ENCODE measurements at regions not wholly inside any gene's neighbourhood (a gene's known extent, or its start where the extent isn't known, plus 50 kb on each side); places are given as distances from the start of the nearest gene placed in this dataset.

GRCh38 chr5:56612759-56613158 is 202.6 kb upstream of the MAP3K1 start:
- no peak overlapping the region for H3K27ac ChIP-seq
- no peak for TF ChIP-seq CTCF (conservative IDR thresholded peaks at IDR 0.05)

- no peak overlapping the region for H3K27ac ChIP-seq
- TF ChIP-seq CTCF (conservative IDR thresholded peaks at IDR 0.05): no peak
Measured at GRCh38 chr5:56612353-56612752, 203.0 kb upstream of the MAP3K1 start.

GRCh38 chr5:56610093-56610698 is 205.2 kb upstream of the MAP3K1 start:
- H3K27ac ChIP-seq: no peak overlapping the region
- no peak for TF ChIP-seq CTCF (conservative IDR thresholded peaks at IDR 0.05)

- no peak for TF ChIP-seq CTCF (conservative IDR thresholded peaks at IDR 0.05)
- no peak overlapping the region for H3K27ac ChIP-seq
Measured at GRCh38 chr5:56608217-56608925, 207.0 kb upstream of the MAP3K1 start.

GRCh38 chr5:56607551-56607950 is 207.8 kb upstream of the MAP3K1 start:
- H3K27ac ChIP-seq: no peak overlapping the region
- TF ChIP-seq CTCF (conservative IDR thresholded peaks at IDR 0.05): no peak

GRCh38 chr5:56607074-56607473 is 208.3 kb upstream of the MAP3K1 start:
- no peak overlapping the region for H3K27ac ChIP-seq
- TF ChIP-seq CTCF (conservative IDR thresholded peaks at IDR 0.05): no peak

GRCh38 chr5:56606192-56606591 is 209.2 kb upstream of the MAP3K1 start:
- H3K27ac ChIP-seq: no peak overlapping the region
- TF ChIP-seq CTCF (conservative IDR thresholded peaks at IDR 0.05): no peak
